ENCODE measurements at regions not wholly inside any gene's neighbourhood (a gene's known extent, or its start where the extent isn't known, plus 50 kb on each side); places are given as distances from the start of the nearest gene placed in this dataset.

- DNase-seq: no peak
These were observed 315.1 kb upstream of the CBLB start for GRCh38 chr3:106183762-106184391.

- DNase-seq: no peak
These were observed 316.0 kb upstream of the CBLB start for GRCh38 chr3:106184540-106185457.

- no peak for DNase-seq
These were observed 317.1 kb upstream of the CBLB start for GRCh38 chr3:106185949-106186348.

- DNase-seq: no peak
These were observed 321.5 kb upstream of the CBLB start for GRCh38 chr3:106190296-106190695.

- no peak for DNase-seq
These were observed 322.4 kb upstream of the CBLB start for GRCh38 chr3:106191211-106191610.

GRCh38 chr3:106191913-106192312, 323.1 kb upstream of the CBLB start:
- DNase-seq: no peak

GRCh38 chr3:106193876-106194275, 325.1 kb upstream of the CBLB start:
- no peak for DNase-seq

GRCh38 chr3:106194726-106195125, 325.9 kb upstream of the CBLB start:
- DNase-seq: no peak

GRCh38 chr3:106197532-106198194, 328.9 kb upstream of the CBLB start:
- DNase-seq: no peak

GRCh38 chr3:106204160-106204868, 335.5 kb upstream of the CBLB start:
- no peak for DNase-seq

GRCh38 chr3:106206146-106206545, 337.3 kb upstream of the CBLB start:
- DNase-seq: no peak

- no peak for DNase-seq
These were observed 337.8 kb upstream of the CBLB start for GRCh38 chr3:106206613-106207012.

- DNase-seq: no peak
These were observed 339.4 kb upstream of the CBLB start for GRCh38 chr3:106208251-106208650.

GRCh38 chr3:106208967-106209366, 340.2 kb upstream of the CBLB start:
- DNase-seq: no peak

- DNase-seq: no peak
These were observed 340.7 kb upstream of the CBLB start for GRCh38 chr3:106209482-106209881.

GRCh38 chr3:106210923-106211322, 342.1 kb upstream of the CBLB start:
- no peak for DNase-seq

- DNase-seq: no peak
These were observed 343.9 kb upstream of the CBLB start for GRCh38 chr3:106212665-106213222.

GRCh38 chr3:106213954-106214353, 345.1 kb upstream of the CBLB start:
- no peak for DNase-seq

GRCh38 chr3:106214641-106215040, 345.8 kb upstream of the CBLB start:
- no peak for DNase-seq

- DNase-seq: no peak
These were observed 346.2 kb upstream of the CBLB start for GRCh38 chr3:106215047-106215446.

GRCh38 chr3:106217745-106218144, 348.9 kb upstream of the CBLB start:
- DNase-seq: no peak

GRCh38 chr3:106227068-106227467, 358.3 kb upstream of the CBLB start:
- no peak for DNase-seq

GRCh38 chr3:106228271-106228670, 359.5 kb upstream of the CBLB start:
- DNase-seq: no peak

Measured in islet precursor cell (in vitro differentiated cells).